A549 (cell line): ENCODE measurements at regions not wholly inside any gene's neighbourhood (a gene's known extent, or its start where the extent isn't known, plus 50 kb on each side); places are given as distances from the start of the nearest gene placed in this dataset.

Experiments
- CHD4 ChIP-seq: fragments of 200-600 bp; sonication (generic); IDR thresholded peaks from 2 replicates; pipeline ENCODE4 v1.6.1; 2016; ENCODE audit warnings: antibody characterized with exemption, mild to moderate bottlenecking, borderline replicate concordance
- CTCF ChIP-seq: fragments of >200 bp; sonication (Bioruptor Twin); formaldehyde crosslinking; IDR thresholded peaks from 3 replicates; pipeline ENCODE4 v1.5.1; 2016
- EP300 ChIP-seq, 2 experiments: fragments of >200 bp; sonication (Bioruptor Twin); formaldehyde crosslinking; IDR thresholded peaks; 2 replicates in 1 of 2; 3 replicates in 1 of 2; pipeline ENCODE4 v1.6.1; 2016 to 2017
- GATA3 ChIP-seq: IDR thresholded peaks from 2 replicates; pipeline ENCODE4 v1.6.1; 2012; ENCODE audit warnings: borderline replicate concordance
- HDAC2 ChIP-seq: fragments of 200-600 bp; sonication (generic); IDR thresholded peaks from 2 replicates; pipeline ENCODE4 v1.6.1; 2016
- JUN ChIP-seq, 2 experiments: fragments of >200 bp; sonication (Bioruptor Twin); formaldehyde crosslinking; IDR thresholded peaks; 2 replicates in 1 of 2; 3 replicates in 1 of 2; pipeline ENCODE4 v1.6.1; 2016 to 2017
- JUNB ChIP-seq: fragments of >200 bp; sonication (Bioruptor Twin); formaldehyde crosslinking; IDR thresholded peaks from 2 replicates; pipeline ENCODE4 v1.6.1; 2016
- MAFK ChIP-seq: fragments of 450-650 bp; IDR thresholded peaks from 2 replicates; pipeline ENCODE4 v1.6.1; 2014; ENCODE audit not compliant: partially characterized antibody
- MAX ChIP-seq: IDR thresholded peaks from 2 replicates; pipeline ENCODE4 v1.6.1; 2012
- MYC ChIP-seq: IDR thresholded peaks from 2 replicates; pipeline ENCODE4 v1.6.1; 2012; ENCODE audit warnings: mild to moderate bottlenecking, inconsistent platforms, low read length, improper control_type of control experiment, borderline replicate concordance
- POLR2A ChIP-seq: IDR thresholded peaks from 2 replicates; pipeline ENCODE4 v1.6.1; 2012; ENCODE audit warnings: mild to moderate bottlenecking, low read length
- RCOR1 ChIP-seq: fragments of 150-350 bp; IDR thresholded peaks from 2 replicates; pipeline ENCODE4 v1.6.1; 2014; ENCODE audit warnings: antibody characterized with exemption, low read length, low read depth
- REST ChIP-seq: fragments of 200-600 bp; sonication (generic); IDR thresholded peaks from 2 replicates; pipeline ENCODE4 v1.6.1; 2016; ENCODE audit warnings: antibody characterized with exemption, mild to moderate bottlenecking, moderate library complexity

- no peak for TF ChIP-seq MAX
- no peak for TF ChIP-seq MAFK
- no peak for TF ChIP-seq JUN (IDR thresholded peaks at IDR 0.05)
- TF ChIP-seq CTCF = no peak
- no peak for TF ChIP-seq JUNB
- no peak for TF ChIP-seq REST
- no peak for TF ChIP-seq HDAC2
- TF ChIP-seq EP300 (IDR thresholded peaks at IDR 0.05) = no peak
- no peak for TF ChIP-seq POLR2A
- TF ChIP-seq CHD4 = no peak
- TF ChIP-seq GATA3 = no peak
- no peak for TF ChIP-seq RCOR1
- TF ChIP-seq MYC = no peak
Measured at GRCh38 chr18:984004-984403, 79.3 kb downstream of the ADCYAP1 start.
